Lower leg skin (tissue), 4 donors: ENCODE measurements at regions not wholly inside any gene's neighbourhood (a gene's known extent, or its start where the extent isn't known, plus 50 kb on each side); places are given as distances from the start of the nearest gene placed in this dataset.

Experiments used
- DNase-seq, 2 donors: peaks; one replicate each; pipeline ENCODE4 v3.0.0-alpha.2; 2019; ENCODE audit warnings: low spot score in 2 of 2
- H3K4me3 ChIP-seq: fragments of 200-600 bp; sonication (generic); 2 replicates; pipeline ENCODE4 v1.5.1; 2017; ENCODE audit warnings: mild to moderate bottlenecking, low read depth; ENCODE audit not compliant: poor library complexity, severe bottlenecking
- POLR2A ChIP-seq, 2 donors: fragments of 450-650 bp; IDR thresholded peaks; one replicate each; pipeline ENCODE4 v1.6.1; 2016 to 2017; ENCODE audit warnings: antibody characterized with exemption in 2 of 2, mild to moderate bottlenecking in 1 of 2, moderate library complexity in 1 of 2
- WGBS, 2 donors: methylation state at CpG; one replicate each; pipeline ENCODE4 v1.1.5; 2018; 5-methylcytosine and 5-hydroxymethylcytosine counted together
- intact Hi-C: fragments of 100-400 bp; cut with DNase I; formaldehyde crosslinking; loops from one replicate; pipeline ENCODE4 v1.15.0; 2023; ENCODE audit warnings: low total_unique reads
- TF ChIP-seq, protein P1 (sequence below), 3 donors: fragments of 450-650 bp; IDR thresholded peaks; one replicate each; pipeline ENCODE4 v1.5.1; 2016; ENCODE audit warnings: antibody characterized with exemption in 3 of 3, mild to moderate bottlenecking in 3 of 3, moderate library complexity in 2 of 3

DNA sequence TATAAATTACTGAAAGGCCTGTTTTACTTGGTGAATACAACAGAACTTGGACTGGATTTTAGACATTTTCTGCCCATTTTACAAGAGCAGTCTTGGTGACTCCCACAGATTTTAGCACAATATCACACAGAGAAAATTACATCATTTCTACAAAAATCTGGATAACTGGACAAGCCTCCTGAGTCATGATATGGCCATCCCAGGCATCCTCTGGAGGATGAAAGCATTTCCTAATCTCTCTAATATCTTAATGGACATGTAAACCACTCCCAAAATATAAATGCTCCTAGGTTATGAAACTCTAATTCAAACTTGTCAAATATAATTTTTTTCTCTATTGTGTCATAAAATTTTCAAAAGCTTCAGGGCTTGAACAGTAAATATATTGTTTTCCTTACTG, 1170.8 kb upstream of the PCDH7 start:
- TF ChIP-seq, protein P1, sequence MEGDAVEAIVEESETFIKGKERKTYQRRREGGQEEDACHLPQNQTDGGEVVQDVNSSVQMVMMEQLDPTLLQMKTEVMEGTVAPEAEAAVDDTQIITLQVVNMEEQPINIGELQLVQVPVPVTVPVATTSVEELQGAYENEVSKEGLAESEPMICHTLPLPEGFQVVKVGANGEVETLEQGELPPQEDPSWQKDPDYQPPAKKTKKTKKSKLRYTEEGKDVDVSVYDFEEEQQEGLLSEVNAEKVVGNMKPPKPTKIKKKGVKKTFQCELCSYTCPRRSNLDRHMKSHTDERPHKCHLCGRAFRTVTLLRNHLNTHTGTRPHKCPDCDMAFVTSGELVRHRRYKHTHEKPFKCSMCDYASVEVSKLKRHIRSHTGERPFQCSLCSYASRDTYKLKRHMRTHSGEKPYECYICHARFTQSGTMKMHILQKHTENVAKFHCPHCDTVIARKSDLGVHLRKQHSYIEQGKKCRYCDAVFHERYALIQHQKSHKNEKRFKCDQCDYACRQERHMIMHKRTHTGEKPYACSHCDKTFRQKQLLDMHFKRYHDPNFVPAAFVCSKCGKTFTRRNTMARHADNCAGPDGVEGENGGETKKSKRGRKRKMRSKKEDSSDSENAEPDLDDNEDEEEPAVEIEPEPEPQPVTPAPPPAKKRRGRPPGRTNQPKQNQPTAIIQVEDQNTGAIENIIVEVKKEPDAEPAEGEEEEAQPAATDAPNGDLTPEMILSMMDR (IDR thresholded peaks at IDR 0.05): no peak
- TF ChIP-seq POLR2A (IDR thresholded peaks at IDR 0.05): no peak

DNA sequence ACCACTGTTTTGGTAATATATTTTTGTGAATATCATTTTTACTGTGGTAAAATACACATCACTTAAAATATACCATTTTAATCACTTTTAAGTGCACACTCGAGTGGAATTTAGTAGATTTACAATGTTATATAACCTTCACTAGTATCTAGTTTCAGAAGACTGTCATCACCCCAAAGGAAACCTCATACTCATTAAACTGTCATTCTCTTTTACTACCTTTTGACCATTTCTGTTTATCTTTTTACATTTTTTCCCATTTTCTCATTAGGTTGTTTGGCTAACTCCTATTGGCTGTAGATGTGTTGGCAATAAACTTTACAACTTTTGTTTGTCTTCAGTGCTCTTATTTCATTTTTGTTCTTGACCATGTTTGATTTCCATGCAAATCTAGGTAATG, 1168.3 kb upstream of the PCDH7 start:
- intact Hi-C loops: no loop called here
- whole genome bisulfite sequencing, 2 donors: 73 to 79% methylated on average over 1 of the region's 1 CpG
- TF ChIP-seq POLR2A (IDR thresholded peaks at IDR 0.05): no peak
- TF ChIP-seq, protein P1 (IDR thresholded peaks at IDR 0.05): no peak
- DNase-seq: no peak
- H3K4me3 ChIP-seq: no peak overlapping the region

More for the DNA sequence above, 1170.8 kb upstream of the PCDH7 start:
- DNase-seq: no peak
- intact Hi-C loops: no loop called here
- H3K4me3 ChIP-seq: no peak overlapping the region

DNA sequence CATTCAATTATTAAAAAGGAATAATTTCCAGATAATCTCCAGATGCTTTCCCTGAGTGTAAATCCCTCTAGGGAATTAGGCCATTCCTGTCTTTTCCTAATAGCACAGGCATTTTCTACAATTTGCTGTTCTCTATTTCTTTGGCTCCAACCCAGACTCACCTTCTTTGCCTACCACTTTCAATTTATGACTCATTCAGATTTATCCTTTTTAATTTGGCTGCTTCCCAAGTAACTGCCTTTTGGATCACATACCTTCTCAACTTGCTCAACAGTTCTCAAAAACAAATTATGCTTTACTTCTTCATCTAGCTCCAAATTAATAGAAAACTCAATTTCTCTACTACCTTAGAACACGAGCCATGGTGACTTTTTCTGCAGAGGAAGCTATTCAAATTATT, 1166.3 kb upstream of the PCDH7 start:
- WGBS, 2 donors: 38 to 49% methylated on average over 1 of the region's 1 CpG
- no peak for TF ChIP-seq POLR2A (IDR thresholded peaks at IDR 0.05)
- TF ChIP-seq, protein P1 (IDR thresholded peaks at IDR 0.05): no peak
- H3K4me3 ChIP-seq: no peak overlapping the region
- DNase-seq: no peak
- intact Hi-C loops: no loop called here

DNA sequence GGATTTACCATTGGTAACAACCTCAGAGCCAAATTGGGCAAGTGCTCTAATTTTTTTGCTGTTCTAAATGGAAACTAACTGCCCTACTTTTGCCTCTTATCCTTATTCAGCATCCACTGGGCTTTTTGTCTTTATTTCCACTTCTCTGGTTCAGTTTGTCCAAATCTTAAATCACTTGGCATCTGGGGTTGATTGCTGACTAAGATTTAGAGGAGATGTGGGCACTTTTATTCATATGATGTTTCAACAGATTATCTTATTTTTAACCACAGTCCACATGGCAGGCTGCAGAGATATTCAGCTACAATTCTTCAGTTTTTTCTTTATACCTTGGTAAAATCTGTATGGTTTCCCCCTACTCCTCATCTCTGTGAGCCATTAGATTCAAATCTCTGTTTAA, 1161.4 kb upstream of the PCDH7 start:
- no peak for DNase-seq
- intact Hi-C loops: no loop called here
- H3K4me3 ChIP-seq: no peak overlapping the region
- TF ChIP-seq POLR2A (IDR thresholded peaks at IDR 0.05): no peak
- TF ChIP-seq, protein P1 (IDR thresholded peaks at IDR 0.05): no peak

DNA sequence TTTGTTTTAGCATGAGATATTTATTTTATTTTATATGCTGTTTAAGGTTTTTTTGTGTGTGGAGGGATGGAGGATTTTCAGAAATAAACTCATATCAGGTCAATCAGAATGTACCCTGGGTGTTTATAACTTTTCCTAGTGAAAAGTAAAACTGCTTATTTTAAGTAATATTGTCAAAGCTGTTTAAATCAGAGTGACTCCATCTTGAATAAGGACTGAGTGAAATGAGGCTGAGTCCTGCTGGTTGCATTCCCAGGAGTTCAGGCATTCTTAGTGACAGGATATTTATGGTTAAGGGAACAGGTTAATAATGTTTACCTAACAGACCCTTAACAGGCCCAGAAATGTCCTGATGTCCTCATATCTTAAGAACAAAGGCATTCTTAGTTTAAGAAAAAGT, 1160.9 kb upstream of the PCDH7 start:
- TF ChIP-seq POLR2A (IDR thresholded peaks at IDR 0.05): no peak
- TF ChIP-seq, protein P1 (IDR thresholded peaks at IDR 0.05): no peak
- intact Hi-C loops: no loop called here
- no peak for DNase-seq
- H3K4me3 ChIP-seq: no peak overlapping the region

DNA sequence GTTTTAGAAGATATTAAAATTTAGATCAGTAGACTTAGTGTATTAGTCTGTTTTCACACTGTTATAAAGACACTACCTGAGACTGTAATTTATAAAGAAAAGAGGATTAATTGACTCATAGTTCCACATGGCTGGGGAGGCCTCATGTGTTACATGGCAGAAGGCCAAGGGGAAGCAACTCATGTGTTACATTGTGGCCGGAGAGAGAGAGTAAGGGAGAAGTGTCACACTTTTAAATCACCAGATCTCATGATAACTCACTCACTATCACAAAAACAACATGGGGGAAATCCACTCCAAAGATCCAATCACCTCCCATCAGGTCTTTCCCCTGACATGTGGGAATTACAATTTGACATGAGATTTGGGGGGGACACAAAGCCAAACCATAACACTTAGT, 1159.7 kb upstream of the PCDH7 start:
- TF ChIP-seq, protein P1 (IDR thresholded peaks at IDR 0.05): no peak
- TF ChIP-seq POLR2A (IDR thresholded peaks at IDR 0.05): no peak
- WGBS, 2 donors: 60 to 73% methylated on average over 1 of the region's 1 CpG
- intact Hi-C loops: no loop called here
- no peak for DNase-seq
- H3K4me3 ChIP-seq: no peak overlapping the region
